ENCODE measurements at regions not wholly inside any gene's neighbourhood (a gene's known extent, or its start where the extent isn't known, plus 50 kb on each side); places are given as distances from the start of the nearest gene placed in this dataset.

DNA sequence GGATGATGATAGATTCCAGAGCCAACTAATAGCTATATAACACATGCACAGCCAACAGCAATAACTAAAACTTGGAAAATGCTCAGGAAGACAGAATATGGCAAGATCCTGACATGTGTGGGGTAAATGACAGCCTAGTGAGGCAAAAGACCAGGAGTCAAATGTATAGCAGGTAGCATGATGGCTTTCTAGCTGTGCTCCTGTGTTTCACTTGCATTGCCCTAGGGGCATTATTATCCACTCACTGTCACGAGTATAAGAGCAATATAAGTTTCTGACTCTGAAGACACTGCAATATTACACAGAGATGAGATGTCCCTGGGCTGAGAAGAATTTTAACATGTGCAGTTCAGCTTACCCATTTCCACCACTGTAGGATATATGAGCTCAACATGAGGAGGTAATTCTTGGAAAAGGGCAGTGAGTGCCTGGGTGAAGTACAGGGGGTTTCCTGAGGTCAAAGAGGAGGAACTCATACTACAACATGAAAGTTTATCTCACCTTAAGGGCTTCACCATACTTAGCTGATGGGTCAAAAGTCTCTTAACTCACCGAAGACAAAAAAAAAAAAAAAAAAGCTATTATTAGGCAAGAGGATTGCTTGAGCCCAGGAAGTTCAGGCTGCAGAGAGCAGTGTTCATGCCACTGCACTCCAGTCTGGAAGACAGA lies 1385.6 kb upstream of the SLC39A10 start:
- Histone ChIP-seq H3K9me3 (replicated peaks in 1 of 2; ENCODE audit: control insufficient read depth in 1 of 2, insufficient read depth in 1 of 2, low read length in 2 of 2) (peaks cover 0 to 5% of the 10 kb centered on the region in 2 donors), H3K27ac (ENCODE audit: low read depth in 1 of 2, low read length in 2 of 2) (no peak overlapping the region), H3K4me1 (ENCODE audit: control insufficient read depth in 1 of 2, insufficient read depth in 2 of 2, low read length in 2 of 2) (no peaks in the 10 kb centered on the region), H3K36me3 (replicated peaks in 1 of 2; ENCODE audit: control insufficient read depth in 1 of 2, insufficient read depth in 2 of 2, low read length in 2 of 2) (no peaks in the 10 kb centered on the region), H3K4me3 (replicated peaks in 1 of 3; ENCODE audit: low read depth in 2 of 3, low read length in 3 of 3) (no peak overlapping the region), H3K4me2 (replicated peaks; ENCODE audit: extremely low read depth, low read length, poor library complexity, severe bottlenecking) (no peak overlapping the region), H2AFZ (ENCODE audit: insufficient read depth, low read depth, low read length, poor library complexity, severe bottlenecking) (no peak overlapping the region), H3K79me2 (ENCODE audit: insufficient read depth, low read length) (no peaks in the 10 kb centered on the region), H4K20me1 (ENCODE audit: insufficient read depth, low read length) (no peaks in the 10 kb centered on the region), H3K27me3 (ENCODE audit: control insufficient read depth in 2 of 2, insufficient read depth in 2 of 2, low read length in 2 of 2) (no peaks in the 10 kb centered on the region), H3K9ac (ENCODE audit: insufficient read depth, low read length, poor library complexity, severe bottlenecking) (no peak overlapping the region)
- peaks cover 0 to 3% (median 3%) of the 10 kb centered on the region in 7 donors for H3K9me3 Mint-ChIP-seq
- H3K27me3 Mint-ChIP-seq (ENCODE audit: low read depth in 3 of 3): no peaks in the 10 kb centered on the region
- H3K4me3 Mint-ChIP-seq: no peak overlapping the region
- no peaks in the 10 kb centered on the region for H3K36me3 Mint-ChIP-seq
- intact Hi-C loops (cut with micrococcal nuclease): no loop called here
- no peaks in the 10 kb centered on the region for H3K4me1 Mint-ChIP-seq
- TF ChIP-seq, protein P1, sequence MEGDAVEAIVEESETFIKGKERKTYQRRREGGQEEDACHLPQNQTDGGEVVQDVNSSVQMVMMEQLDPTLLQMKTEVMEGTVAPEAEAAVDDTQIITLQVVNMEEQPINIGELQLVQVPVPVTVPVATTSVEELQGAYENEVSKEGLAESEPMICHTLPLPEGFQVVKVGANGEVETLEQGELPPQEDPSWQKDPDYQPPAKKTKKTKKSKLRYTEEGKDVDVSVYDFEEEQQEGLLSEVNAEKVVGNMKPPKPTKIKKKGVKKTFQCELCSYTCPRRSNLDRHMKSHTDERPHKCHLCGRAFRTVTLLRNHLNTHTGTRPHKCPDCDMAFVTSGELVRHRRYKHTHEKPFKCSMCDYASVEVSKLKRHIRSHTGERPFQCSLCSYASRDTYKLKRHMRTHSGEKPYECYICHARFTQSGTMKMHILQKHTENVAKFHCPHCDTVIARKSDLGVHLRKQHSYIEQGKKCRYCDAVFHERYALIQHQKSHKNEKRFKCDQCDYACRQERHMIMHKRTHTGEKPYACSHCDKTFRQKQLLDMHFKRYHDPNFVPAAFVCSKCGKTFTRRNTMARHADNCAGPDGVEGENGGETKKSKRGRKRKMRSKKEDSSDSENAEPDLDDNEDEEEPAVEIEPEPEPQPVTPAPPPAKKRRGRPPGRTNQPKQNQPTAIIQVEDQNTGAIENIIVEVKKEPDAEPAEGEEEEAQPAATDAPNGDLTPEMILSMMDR (IDR thresholded peaks at IDR 0.05): no peak
- no peak for DNase-seq
- H3K27ac Mint-ChIP-seq: no peak overlapping the region
- no CpG with 5 or more reads among the region's 2 CpGs for WGBS (ENCODE audit: insufficient coverage)

DNA sequence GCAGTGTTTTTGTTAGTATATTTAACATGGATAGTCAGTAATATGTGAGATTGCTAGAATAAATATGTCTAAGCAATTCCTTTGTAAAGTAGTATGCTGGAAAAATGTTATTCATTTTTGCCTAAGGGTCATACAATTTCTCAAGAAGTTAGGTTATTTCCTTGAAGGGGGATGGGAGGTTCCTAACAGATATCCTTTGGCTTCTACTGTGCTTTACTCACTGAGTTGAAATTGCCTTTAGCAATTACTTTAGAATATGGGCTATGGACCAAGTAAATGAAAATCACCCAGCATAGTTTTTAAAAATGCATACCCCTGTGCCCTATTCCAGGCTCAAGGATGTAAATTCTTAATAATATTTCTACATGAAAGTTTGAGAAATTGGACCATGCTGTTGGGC lies 1386.4 kb upstream of the SLC39A10 start:
- Mint-ChIP-seq H3K36me3 (no peaks in the 10 kb centered on the region), H3K27ac (no peak overlapping the region), H3K4me3 (no peak overlapping the region), H3K27me3 (ENCODE audit: low read depth in 3 of 3) (no peaks in the 10 kb centered on the region), H3K4me1 (no peaks in the 10 kb centered on the region), H3K9me3 (peaks cover 0 to 3% (median 3%) of the 10 kb centered on the region in 7 donors)
- Histone ChIP-seq H3K27ac (ENCODE audit: low read depth in 1 of 2, low read length in 2 of 2) (no peak overlapping the region), H3K36me3 (replicated peaks in 1 of 2; ENCODE audit: control insufficient read depth in 1 of 2, insufficient read depth in 2 of 2, low read length in 2 of 2) (no peaks in the 10 kb centered on the region), H3K4me3 (replicated peaks in 1 of 3; ENCODE audit: low read depth in 2 of 3, low read length in 3 of 3) (no peak overlapping the region), H3K9ac (ENCODE audit: insufficient read depth, low read length, poor library complexity, severe bottlenecking) (no peak overlapping the region), H3K79me2 (ENCODE audit: insufficient read depth, low read length) (no peaks in the 10 kb centered on the region), H3K4me2 (replicated peaks; ENCODE audit: extremely low read depth, low read length, poor library complexity, severe bottlenecking) (no peak overlapping the region), H3K27me3 (ENCODE audit: control insufficient read depth in 2 of 2, insufficient read depth in 2 of 2, low read length in 2 of 2) (no peaks in the 10 kb centered on the region), H4K20me1 (ENCODE audit: insufficient read depth, low read length) (no peaks in the 10 kb centered on the region), H3K9me3 (replicated peaks in 1 of 2; ENCODE audit: control insufficient read depth in 1 of 2, insufficient read depth in 1 of 2, low read length in 2 of 2) (peaks cover 0 to 5% of the 10 kb centered on the region in 2 donors), H3K4me1 (ENCODE audit: control insufficient read depth in 1 of 2, insufficient read depth in 2 of 2, low read length in 2 of 2) (no peaks in the 10 kb centered on the region), H2AFZ (ENCODE audit: insufficient read depth, low read depth, low read length, poor library complexity, severe bottlenecking) (no peak overlapping the region)
- no peak for DNase-seq
- TF ChIP-seq, protein P1 (IDR thresholded peaks at IDR 0.05): no peak
- intact Hi-C loops (cut with micrococcal nuclease): no loop called here

All from CD14-positive monocyte (primary cell).